ENCODE measurements at regions not wholly inside any gene's neighbourhood (a gene's known extent, or its start where the extent isn't known, plus 50 kb on each side); places are given as distances from the start of the nearest gene placed in this dataset.

DNA sequence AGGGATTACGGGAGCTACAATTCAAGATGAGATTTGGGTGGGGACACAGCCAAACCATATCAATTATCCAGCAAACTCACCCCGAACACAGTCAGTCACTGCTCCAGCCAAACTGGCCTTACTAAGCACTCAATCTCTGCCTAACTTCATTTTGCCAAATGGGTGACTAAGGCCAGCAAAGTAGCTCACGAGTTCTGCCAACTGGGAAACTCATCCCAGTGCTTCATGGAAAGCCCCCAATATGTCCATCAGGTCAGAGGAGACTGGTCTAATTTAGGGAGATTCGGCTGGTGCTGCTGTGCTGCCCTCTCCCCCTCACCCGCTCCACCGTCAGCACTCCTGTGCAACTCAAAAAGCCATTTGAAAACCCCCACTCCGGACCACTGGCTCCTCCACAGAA lies 324.0 kb downstream of the FOXO1 start:
- FAIRE-seq = no peak
- no peaks in the 10 kb centered on the region for H3K27me3 ChIP-seq (ENCODE audit: control insufficient read depth, insufficient read depth, low read length)
- intact Hi-C loops (cut with DNase I) = no loop called here
- TF ChIP-seq, protein P1, sequence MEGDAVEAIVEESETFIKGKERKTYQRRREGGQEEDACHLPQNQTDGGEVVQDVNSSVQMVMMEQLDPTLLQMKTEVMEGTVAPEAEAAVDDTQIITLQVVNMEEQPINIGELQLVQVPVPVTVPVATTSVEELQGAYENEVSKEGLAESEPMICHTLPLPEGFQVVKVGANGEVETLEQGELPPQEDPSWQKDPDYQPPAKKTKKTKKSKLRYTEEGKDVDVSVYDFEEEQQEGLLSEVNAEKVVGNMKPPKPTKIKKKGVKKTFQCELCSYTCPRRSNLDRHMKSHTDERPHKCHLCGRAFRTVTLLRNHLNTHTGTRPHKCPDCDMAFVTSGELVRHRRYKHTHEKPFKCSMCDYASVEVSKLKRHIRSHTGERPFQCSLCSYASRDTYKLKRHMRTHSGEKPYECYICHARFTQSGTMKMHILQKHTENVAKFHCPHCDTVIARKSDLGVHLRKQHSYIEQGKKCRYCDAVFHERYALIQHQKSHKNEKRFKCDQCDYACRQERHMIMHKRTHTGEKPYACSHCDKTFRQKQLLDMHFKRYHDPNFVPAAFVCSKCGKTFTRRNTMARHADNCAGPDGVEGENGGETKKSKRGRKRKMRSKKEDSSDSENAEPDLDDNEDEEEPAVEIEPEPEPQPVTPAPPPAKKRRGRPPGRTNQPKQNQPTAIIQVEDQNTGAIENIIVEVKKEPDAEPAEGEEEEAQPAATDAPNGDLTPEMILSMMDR (IDR thresholded peaks at IDR 0.05; ENCODE audit: borderline replicate concordance, extremely low read depth, insufficient read depth) = no peak
- H3K4me3 ChIP-seq (ENCODE audit: low read length in 3 of 3) = no peak overlapping the region
- H3K36me3 ChIP-seq (ENCODE audit: control insufficient read depth in 2 of 3, insufficient read depth in 3 of 3, low read length in 3 of 3) = no peaks in the 10 kb centered on the region
- peaks cover 0 to 10% (median 0%) of the 10 kb centered on the region in 3 donors for H3K4me1 ChIP-seq (ENCODE audit: control insufficient read depth in 2 of 3, insufficient read depth in 2 of 3, low read depth in 1 of 3, low read length in 3 of 3)
- no peaks in the 10 kb centered on the region for H3K9me3 ChIP-seq (ENCODE audit: control insufficient read depth in 2 of 3, insufficient read depth in 1 of 3, low read length in 3 of 3)
- H3K9ac ChIP-seq (ENCODE audit: low read length in 3 of 3) = no peak overlapping the region
- DNase-seq = no peak
- no peak overlapping the region for H3K27ac ChIP-seq (ENCODE audit: low read depth in 2 of 2, low read length in 2 of 2)

DNA sequence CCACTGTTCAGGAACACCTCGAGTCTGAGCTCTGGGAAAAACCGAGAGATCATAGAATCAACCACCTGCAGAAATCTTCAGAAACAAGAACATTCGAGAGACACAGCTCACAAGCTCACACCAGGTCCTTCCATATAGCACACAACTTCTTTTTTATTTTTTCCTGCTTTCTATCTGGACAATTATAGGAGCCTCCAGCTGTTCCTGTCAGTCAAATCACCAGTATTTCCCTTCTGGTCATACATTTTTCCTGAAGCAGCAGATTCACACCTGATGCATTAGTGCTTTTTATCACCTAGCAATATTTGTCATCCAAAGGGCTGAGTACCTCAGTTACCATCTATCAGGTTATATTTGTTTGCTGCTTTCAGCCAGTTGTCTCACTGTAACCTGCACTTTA lies 323.5 kb downstream of the FOXO1 start:
- Histone ChIP-seq H3K4me3 (ENCODE audit: low read length in 3 of 3) (no peak overlapping the region), H3K4me1 (ENCODE audit: control insufficient read depth in 2 of 3, insufficient read depth in 2 of 3, low read depth in 1 of 3, low read length in 3 of 3) (peaks cover 0 to 10% (median 0%) of the 10 kb centered on the region in 3 donors), H3K27ac (ENCODE audit: low read depth in 2 of 2, low read length in 2 of 2) (no peak overlapping the region), H3K36me3 (ENCODE audit: control insufficient read depth in 2 of 3, insufficient read depth in 3 of 3, low read length in 3 of 3) (no peaks in the 10 kb centered on the region), H3K9me3 (ENCODE audit: control insufficient read depth in 2 of 3, insufficient read depth in 1 of 3, low read length in 3 of 3) (no peaks in the 10 kb centered on the region), H3K9ac (ENCODE audit: low read length in 3 of 3) (no peak overlapping the region), H3K27me3 (ENCODE audit: control insufficient read depth, insufficient read depth, low read length) (no peaks in the 10 kb centered on the region)
- intact Hi-C loops (cut with DNase I) = no loop called here
- FAIRE-seq = no peak
- no peak for DNase-seq
- TF ChIP-seq, protein P1 (IDR thresholded peaks at IDR 0.05; ENCODE audit: borderline replicate concordance, extremely low read depth, insufficient read depth) = no peak

DNA sequence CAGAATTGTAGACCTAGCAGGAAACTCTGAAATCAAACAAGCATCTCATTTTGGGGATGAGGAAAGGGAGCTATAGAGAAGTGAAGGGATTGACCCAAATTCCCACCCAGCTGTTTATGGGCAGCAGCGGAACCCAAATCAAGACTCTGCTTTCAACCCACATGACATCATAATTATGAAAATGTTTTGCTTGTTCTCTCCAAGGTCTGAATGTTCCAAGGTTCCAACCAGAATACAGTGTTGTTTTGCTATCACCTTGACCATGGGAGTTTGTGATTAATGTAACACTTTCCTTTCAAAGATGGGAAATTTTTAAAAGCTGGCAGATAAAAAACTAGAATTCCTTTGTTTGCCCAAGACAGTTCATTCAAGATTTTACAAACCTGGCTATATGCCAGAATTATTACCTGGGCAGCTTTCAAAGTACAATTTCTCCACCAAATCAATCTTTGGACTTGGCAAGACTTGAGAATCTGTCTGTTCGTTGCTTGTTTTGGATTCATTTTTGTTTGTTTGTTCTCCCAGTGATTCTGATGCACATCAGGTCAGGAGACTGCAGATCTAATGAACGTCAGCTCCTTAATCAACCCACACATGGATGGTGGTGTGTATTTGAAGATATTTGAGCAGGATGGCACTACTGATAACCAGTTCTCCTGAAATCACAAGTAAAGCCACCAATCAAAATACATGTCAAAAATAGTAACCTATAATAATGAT lies 322.7 kb downstream of the FOXO1 start:
- intact Hi-C loops (cut with DNase I) = no loop called here
- no peak for DNase-seq
- Histone ChIP-seq H3K4me3 (ENCODE audit: low read length in 3 of 3) (no peak overlapping the region), H3K9me3 (ENCODE audit: control insufficient read depth in 2 of 3, insufficient read depth in 1 of 3, low read length in 3 of 3) (no peaks in the 10 kb centered on the region), H3K27ac (ENCODE audit: low read depth in 2 of 2, low read length in 2 of 2) (no peak overlapping the region), H3K36me3 (ENCODE audit: control insufficient read depth in 2 of 3, insufficient read depth in 3 of 3, low read length in 3 of 3) (no peaks in the 10 kb centered on the region), H3K9ac (ENCODE audit: low read length in 3 of 3) (no peak overlapping the region), H3K27me3 (ENCODE audit: control insufficient read depth, insufficient read depth, low read length) (no peaks in the 10 kb centered on the region), H3K4me1 (ENCODE audit: control insufficient read depth in 2 of 3, insufficient read depth in 2 of 3, low read depth in 1 of 3, low read length in 3 of 3) (peaks cover 0 to 10% (median 0%) of the 10 kb centered on the region in 3 donors)
- no peak for FAIRE-seq
- TF ChIP-seq, protein P1 (IDR thresholded peaks at IDR 0.05; ENCODE audit: borderline replicate concordance, extremely low read depth, insufficient read depth) = no peak
